ENCODE measurements at regions not wholly inside any gene's neighbourhood (a gene's known extent, or its start where the extent isn't known, plus 50 kb on each side); places are given as distances from the start of the nearest gene placed in this dataset.

DNA sequence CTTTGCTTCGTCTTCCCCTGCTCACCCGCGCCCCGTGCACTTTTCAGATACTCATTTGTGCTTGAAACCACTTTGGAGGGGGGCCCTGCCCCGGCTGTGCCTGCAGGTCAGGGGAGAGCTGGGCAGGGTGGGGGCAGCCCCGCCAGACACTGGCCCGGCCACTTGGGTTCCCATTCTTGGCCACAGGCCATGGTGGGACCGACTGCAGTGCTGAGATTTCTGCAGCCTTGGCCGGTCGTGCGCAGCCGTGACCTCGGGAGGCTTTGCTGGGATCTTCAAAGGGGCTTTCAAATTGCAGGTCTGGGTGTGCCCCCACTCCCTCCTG is 54.5 kb upstream of the TTC34 start:
- TF ChIP-seq, protein P1, sequence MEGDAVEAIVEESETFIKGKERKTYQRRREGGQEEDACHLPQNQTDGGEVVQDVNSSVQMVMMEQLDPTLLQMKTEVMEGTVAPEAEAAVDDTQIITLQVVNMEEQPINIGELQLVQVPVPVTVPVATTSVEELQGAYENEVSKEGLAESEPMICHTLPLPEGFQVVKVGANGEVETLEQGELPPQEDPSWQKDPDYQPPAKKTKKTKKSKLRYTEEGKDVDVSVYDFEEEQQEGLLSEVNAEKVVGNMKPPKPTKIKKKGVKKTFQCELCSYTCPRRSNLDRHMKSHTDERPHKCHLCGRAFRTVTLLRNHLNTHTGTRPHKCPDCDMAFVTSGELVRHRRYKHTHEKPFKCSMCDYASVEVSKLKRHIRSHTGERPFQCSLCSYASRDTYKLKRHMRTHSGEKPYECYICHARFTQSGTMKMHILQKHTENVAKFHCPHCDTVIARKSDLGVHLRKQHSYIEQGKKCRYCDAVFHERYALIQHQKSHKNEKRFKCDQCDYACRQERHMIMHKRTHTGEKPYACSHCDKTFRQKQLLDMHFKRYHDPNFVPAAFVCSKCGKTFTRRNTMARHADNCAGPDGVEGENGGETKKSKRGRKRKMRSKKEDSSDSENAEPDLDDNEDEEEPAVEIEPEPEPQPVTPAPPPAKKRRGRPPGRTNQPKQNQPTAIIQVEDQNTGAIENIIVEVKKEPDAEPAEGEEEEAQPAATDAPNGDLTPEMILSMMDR (IDR thresholded peaks at IDR 0.05): no peak
- intact Hi-C loops (cut with DNase I): no loop called here
- no peak overlapping the region for H3K27ac ChIP-seq
- H3K27me3 ChIP-seq (ENCODE audit: insufficient read depth in 3 of 3, low read length in 2 of 3): peaks cover 0 to 39% (median 5%) of the 10 kb centered on the region in 3 donors
- ATAC-seq (no peak), DNase-seq (peak in 1 of 2 donors; percentile 42)
- no peaks in the 10 kb centered on the region for H3K9me3 ChIP-seq
- H3K4me3 ChIP-seq: no peak overlapping the region
- WGBS, 3 donors: 3 to 14% (median 14%) methylated on average over 13 of the region's 13 CpGs
- no peaks in the 10 kb centered on the region for H3K4me1 ChIP-seq
- no peaks in the 10 kb centered on the region for H3K36me3 ChIP-seq (ENCODE audit: insufficient read depth in 1 of 2, low read depth in 1 of 2)

DNA sequence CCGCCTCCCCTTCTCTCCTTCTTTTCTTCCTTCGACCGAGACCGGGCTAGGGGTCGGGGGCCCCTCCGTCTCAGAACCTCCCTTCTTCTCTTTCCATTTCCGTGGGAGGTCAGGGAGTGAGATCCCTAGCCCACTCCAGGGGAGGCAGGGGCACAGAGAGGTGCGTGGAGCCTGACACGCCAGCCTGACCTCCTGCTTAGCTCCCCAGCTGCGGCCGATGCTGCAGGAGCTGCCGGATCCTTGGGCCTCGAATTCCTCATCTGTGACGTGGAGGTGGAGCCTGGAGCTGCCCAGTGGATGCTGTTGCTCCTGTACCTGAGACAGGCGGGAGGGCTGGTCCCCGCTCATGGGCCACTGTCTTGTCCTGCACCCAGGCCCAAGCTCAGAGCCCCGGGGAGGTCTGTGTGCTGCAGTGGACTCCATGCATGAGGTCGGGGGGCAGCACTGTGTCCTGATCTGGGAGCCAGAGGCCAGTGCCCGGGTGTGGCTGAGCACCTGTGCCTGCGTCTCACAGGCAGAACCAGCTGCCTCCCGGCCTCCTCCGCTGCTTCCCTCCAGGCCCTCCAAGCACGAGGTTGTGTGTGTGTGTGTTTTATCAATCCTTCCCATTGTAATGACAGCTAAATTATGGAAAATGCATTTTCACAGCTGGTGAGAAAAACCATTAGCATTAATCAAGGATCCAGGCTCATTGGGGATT is 55.3 kb upstream of the TTC34 start:
- ATAC-seq: no peak

DNA sequence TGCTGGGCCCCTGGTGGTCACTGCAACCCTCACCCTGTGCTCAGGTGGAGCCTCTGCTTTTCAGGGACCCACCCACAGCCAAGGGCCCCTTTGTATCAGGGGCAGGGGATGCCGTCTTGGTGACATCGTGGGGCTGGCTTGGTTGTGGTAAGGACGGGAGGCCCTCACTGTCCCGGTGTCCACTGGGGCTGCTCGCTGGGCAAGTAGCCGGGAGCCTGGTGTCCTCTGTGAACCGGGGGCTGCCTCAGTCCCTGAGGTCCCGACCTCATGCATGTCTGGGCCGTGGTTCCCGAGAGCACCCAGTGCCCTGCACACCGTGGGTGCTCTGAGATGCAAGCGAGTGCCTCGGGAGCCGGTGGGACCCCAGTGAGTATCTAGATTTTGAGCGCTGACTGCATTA is 56.0 kb upstream of the TTC34 start:
- intact Hi-C loops (cut with DNase I): no loop called here
- no peak overlapping the region for H3K27ac ChIP-seq
- no peaks in the 10 kb centered on the region for H3K36me3 ChIP-seq (ENCODE audit: insufficient read depth in 1 of 2, low read depth in 1 of 2)
- peaks cover 0 to 46% (median 10%) of the 10 kb centered on the region in 3 donors for H3K27me3 ChIP-seq (ENCODE audit: insufficient read depth in 3 of 3, low read length in 2 of 3)
- no peak overlapping the region for H3K4me3 ChIP-seq
- DNase-seq (peak; percentile 3 to 26), ATAC-seq (no peak)
- 86 to 89% (median 89%) methylated on average over 15 of the region's 15 CpGs for WGBS, 3 donors
- TF ChIP-seq, protein P1 (IDR thresholded peaks at IDR 0.05): no peak
- no peaks in the 10 kb centered on the region for H3K4me1 ChIP-seq
- no peaks in the 10 kb centered on the region for H3K9me3 ChIP-seq

More for the DNA sequence above, 55.3 kb upstream of the TTC34 start:
- Histone ChIP-seq H3K27ac (no peak overlapping the region), H3K9me3 (no peaks in the 10 kb centered on the region), H3K27me3 (ENCODE audit: insufficient read depth in 3 of 3, low read length in 2 of 3) (peaks cover 0 to 39% (median 10%) of the 10 kb centered on the region in 3 donors), H3K4me3 (no peak overlapping the region), H3K4me1 (no peaks in the 10 kb centered on the region), H3K36me3 (ENCODE audit: insufficient read depth in 1 of 2, low read depth in 1 of 2) (no peaks in the 10 kb centered on the region)
- TF ChIP-seq, protein P1 (IDR thresholded peaks at IDR 0.05): no peak
- peak in 1 of 2 donors; percentile 35 for DNase-seq
- intact Hi-C loops (cut with DNase I): no loop called here
- 71 to 82% (median 77%) methylated on average over 21 to 23 of the region's 23 CpGs for WGBS, 3 donors

DNA sequence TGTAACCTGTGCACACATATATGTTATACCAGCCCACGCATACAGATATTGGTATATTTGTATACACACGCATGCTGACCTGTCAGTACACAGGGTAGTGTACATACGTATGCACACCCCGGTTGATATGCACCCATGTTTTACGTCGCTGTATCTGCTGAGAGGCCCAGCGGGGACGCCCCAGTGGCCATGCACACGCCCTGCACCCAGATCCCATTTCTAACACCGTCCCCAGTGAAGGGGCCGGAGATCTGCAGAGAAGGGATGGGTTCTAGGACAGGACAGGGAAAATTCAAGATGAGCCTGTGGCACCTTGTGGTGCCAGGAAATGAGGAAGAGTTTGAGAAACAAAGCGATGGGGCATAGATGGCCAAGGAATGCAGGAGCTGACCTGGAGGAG is 57.2 kb upstream of the TTC34 start:
- H3K27me3 ChIP-seq (ENCODE audit: insufficient read depth in 3 of 3, low read length in 2 of 3): peaks cover 0 to 56% (median 12%) of the 10 kb centered on the region in 3 donors
- WGBS, 3 donors: 90 to 92% (median 91%) methylated on average over 12 of the region's 12 CpGs
- TF ChIP-seq, protein P1 (IDR thresholded peaks at IDR 0.05): no peak
- no peaks in the 10 kb centered on the region for H3K9me3 ChIP-seq
- no peaks in the 10 kb centered on the region for H3K36me3 ChIP-seq (ENCODE audit: insufficient read depth in 1 of 2, low read depth in 1 of 2)
- DNase-seq (no peak), ATAC-seq (no peak)
- H3K4me1 ChIP-seq: no peaks in the 10 kb centered on the region
- intact Hi-C loops (cut with DNase I): no loop called here
- no peak overlapping the region for H3K27ac ChIP-seq
- H3K4me3 ChIP-seq: no peak overlapping the region
